ENCODE measurements at regions not wholly inside any gene's neighbourhood (a gene's known extent, or its start where the extent isn't known, plus 50 kb on each side); places are given as distances from the start of the nearest gene placed in this dataset.

DNA sequence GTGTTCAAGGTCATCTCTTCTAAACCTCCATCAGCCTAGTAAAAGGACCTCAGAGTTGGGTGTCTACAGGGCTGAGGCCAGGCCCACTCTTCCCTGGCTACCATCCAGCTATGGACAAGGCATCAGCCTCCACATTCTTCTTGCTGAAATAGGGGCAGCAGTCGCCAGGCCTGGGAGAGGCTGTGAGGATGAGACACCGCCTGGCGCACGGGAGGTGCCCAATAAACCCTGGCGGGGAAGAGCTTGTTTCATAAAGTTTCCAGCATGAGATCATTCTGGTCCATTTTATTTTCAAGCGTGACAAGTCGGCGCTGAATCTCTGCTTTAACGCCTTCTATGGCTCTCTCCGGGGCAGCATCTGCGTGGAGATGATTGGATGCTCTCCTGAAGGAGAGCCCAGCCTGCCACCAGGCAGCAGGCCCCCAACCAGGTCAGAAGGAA, 153.4 kb downstream of the OLFM1 start:
- Mint-ChIP-seq H3K9me3 (ENCODE audit: unreplicated experiment) (no peaks in the 10 kb centered on the region), H3K4me1 (ENCODE audit: low read depth, unreplicated experiment) (no peaks in the 10 kb centered on the region), H3K4me3 (ENCODE audit: unreplicated experiment) (no peak overlapping the region), H3K27ac (ENCODE audit: unreplicated experiment) (no peak overlapping the region), H3K36me3 (ENCODE audit: insufficient read depth, unreplicated experiment) (no peaks in the 10 kb centered on the region), H3K27me3 (ENCODE audit: insufficient read depth, unreplicated experiment) (peaks cover 18% of the 10 kb centered on the region)
- H3K9me3 ChIP-seq = no peaks in the 10 kb centered on the region
- ChIA-PET POLR2A (no interaction called here), CTCF (no interaction called here)
- H3K36me3 ChIP-seq (ENCODE audit: control insufficient read depth, insufficient read depth, low read length) = no peaks in the 10 kb centered on the region
- BruUV-seq (replicated peaks) = no TSS peak
- TF ChIP-seq, protein P1, sequence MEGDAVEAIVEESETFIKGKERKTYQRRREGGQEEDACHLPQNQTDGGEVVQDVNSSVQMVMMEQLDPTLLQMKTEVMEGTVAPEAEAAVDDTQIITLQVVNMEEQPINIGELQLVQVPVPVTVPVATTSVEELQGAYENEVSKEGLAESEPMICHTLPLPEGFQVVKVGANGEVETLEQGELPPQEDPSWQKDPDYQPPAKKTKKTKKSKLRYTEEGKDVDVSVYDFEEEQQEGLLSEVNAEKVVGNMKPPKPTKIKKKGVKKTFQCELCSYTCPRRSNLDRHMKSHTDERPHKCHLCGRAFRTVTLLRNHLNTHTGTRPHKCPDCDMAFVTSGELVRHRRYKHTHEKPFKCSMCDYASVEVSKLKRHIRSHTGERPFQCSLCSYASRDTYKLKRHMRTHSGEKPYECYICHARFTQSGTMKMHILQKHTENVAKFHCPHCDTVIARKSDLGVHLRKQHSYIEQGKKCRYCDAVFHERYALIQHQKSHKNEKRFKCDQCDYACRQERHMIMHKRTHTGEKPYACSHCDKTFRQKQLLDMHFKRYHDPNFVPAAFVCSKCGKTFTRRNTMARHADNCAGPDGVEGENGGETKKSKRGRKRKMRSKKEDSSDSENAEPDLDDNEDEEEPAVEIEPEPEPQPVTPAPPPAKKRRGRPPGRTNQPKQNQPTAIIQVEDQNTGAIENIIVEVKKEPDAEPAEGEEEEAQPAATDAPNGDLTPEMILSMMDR (IDR thresholded peaks at IDR 0.05; ENCODE audit: insufficient read depth in 1 of 2, low read depth in 1 of 2, low read length in 1 of 2, severe bottlenecking in 1 of 2, unreplicated experiment in 1 of 2) = no peak
- H3K4me1 ChIP-seq = peaks cover 8% of the 10 kb centered on the region; the same call in 1 of the 2 replicates
- no peaks in the 10 kb centered on the region for H3K27me3 ChIP-seq (replicated peaks; ENCODE audit: control insufficient read depth, insufficient read depth, low read length)
- DNase-seq = no peak
- intact Hi-C loops (cut with micrococcal nuclease; ENCODE audit: unreplicated experiment) = loop anchor here (10.0 kb wide), 1 partner anchor 104 kb away; no protein-coding TSS in a partner anchor
- H3K4me3 ChIP-seq (ENCODE audit: low read depth, low read length) = no peak overlapping the region

DNA sequence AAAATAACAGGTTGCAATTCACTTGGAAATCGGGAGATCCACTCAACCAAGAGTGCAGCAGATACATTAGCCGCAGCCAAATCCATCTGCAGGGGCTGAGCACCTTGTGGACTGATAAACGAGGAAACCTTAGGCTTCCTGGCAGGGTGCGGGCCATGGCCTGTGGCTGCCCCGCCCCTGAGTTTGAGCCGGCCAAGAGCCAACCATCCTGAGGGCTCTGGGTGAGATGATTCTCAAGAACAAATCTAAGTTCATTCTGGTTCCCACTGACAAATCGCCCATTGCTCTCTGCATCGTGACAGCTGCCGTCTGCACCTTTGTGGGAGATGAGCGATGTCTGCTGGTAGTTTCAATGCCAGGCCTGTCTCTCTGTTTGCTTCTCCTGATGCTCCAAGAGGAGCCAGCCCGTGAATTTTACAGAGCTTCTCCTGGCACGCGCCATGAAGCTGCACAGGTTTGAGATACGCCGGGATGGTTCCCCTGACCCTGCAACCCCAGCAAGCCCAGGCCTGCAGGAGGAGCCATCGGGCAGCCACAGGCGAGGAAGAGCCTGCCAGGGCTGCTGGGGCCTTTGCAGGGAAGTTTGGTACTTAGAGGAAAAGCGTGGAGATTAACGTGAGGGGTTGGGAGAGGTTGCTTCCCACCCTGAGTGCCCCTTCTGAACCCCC, 154.0 kb downstream of the OLFM1 start:
- H3K36me3 Mint-ChIP-seq (ENCODE audit: insufficient read depth, unreplicated experiment) = no peaks in the 10 kb centered on the region
- ChIA-PET POLR2A (no interaction called here), CTCF (no interaction called here)
- intact Hi-C loops (cut with micrococcal nuclease; ENCODE audit: unreplicated experiment) = loop anchor here (10.0 kb wide), 1 partner anchor 103 kb away; no protein-coding TSS in a partner anchor
- DNase-seq = peak in 1 of 2 experiments; percentile 15
- H3K9me3 Mint-ChIP-seq (ENCODE audit: unreplicated experiment) = no peaks in the 10 kb centered on the region
- Histone ChIP-seq H3K36me3 (ENCODE audit: control insufficient read depth, insufficient read depth, low read length) (no peaks in the 10 kb centered on the region), H3K4me3 (ENCODE audit: low read depth, low read length) (no peak overlapping the region), H3K9me3 (no peaks in the 10 kb centered on the region), H3K4me1 (peaks cover 8% of the 10 kb centered on the region; the same call in 1 of the 2 replicates), H3K27me3 (replicated peaks; ENCODE audit: control insufficient read depth, insufficient read depth, low read length) (no peaks in the 10 kb centered on the region)
- peaks cover 23% of the 10 kb centered on the region for H3K27me3 Mint-ChIP-seq (ENCODE audit: insufficient read depth, unreplicated experiment)
- no TSS peak for BruUV-seq (replicated peaks)
- TF ChIP-seq, protein P1 (IDR thresholded peaks at IDR 0.05; ENCODE audit: insufficient read depth in 1 of 2, low read depth in 1 of 2, low read length in 1 of 2, severe bottlenecking in 1 of 2, unreplicated experiment in 1 of 2) = peak in 1 of 2 experiments; percentile 21
- no peaks in the 10 kb centered on the region for H3K4me1 Mint-ChIP-seq (ENCODE audit: low read depth, unreplicated experiment)
- no peak overlapping the region for H3K4me3 Mint-ChIP-seq (ENCODE audit: unreplicated experiment)
- H3K27ac Mint-ChIP-seq (ENCODE audit: unreplicated experiment) = no peak overlapping the region

DNA sequence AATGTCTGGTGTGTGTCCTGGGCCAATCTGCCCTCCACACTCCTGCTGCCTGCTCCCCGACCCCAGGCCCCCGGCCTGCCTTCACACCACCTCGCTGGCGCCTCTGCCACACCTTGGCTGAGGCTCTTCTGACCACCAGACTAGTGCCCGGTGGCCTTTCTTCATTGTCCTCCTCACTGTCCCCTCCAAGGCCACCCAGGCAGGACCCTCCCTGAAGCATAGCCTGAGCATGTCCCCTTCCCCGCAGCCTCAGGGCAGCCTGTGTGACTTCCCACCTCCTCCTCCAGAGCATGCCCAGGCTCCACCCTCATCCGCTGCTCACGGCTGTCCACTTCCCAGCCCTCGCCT, 154.6 kb downstream of the OLFM1 start:
- TF ChIP-seq, protein P1 (IDR thresholded peaks at IDR 0.05; ENCODE audit: insufficient read depth in 1 of 2, low read depth in 1 of 2, low read length in 1 of 2, severe bottlenecking in 1 of 2, unreplicated experiment in 1 of 2) = no peak
- no TSS peak for BruUV-seq (replicated peaks)
- Histone ChIP-seq H3K27me3 (replicated peaks; ENCODE audit: control insufficient read depth, insufficient read depth, low read length) (no peaks in the 10 kb centered on the region), H3K4me3 (ENCODE audit: low read depth, low read length) (no peak overlapping the region), H3K36me3 (ENCODE audit: control insufficient read depth, insufficient read depth, low read length) (no peaks in the 10 kb centered on the region), H3K9me3 (no peaks in the 10 kb centered on the region), H3K4me1 (peaks cover 8% of the 10 kb centered on the region; the same call in 1 of the 2 replicates)
- ChIA-PET POLR2A (no interaction called here), CTCF (no interaction called here)
- H3K36me3 Mint-ChIP-seq (ENCODE audit: insufficient read depth, unreplicated experiment) = no peaks in the 10 kb centered on the region
- DNase-seq = no peak
- H3K4me1 Mint-ChIP-seq (ENCODE audit: low read depth, unreplicated experiment) = no peaks in the 10 kb centered on the region
- peaks cover 26% of the 10 kb centered on the region for H3K27me3 Mint-ChIP-seq (ENCODE audit: insufficient read depth, unreplicated experiment)
- H3K27ac Mint-ChIP-seq (ENCODE audit: unreplicated experiment) = no peak overlapping the region
- no peak overlapping the region for H3K4me3 Mint-ChIP-seq (ENCODE audit: unreplicated experiment)
- intact Hi-C loops (cut with micrococcal nuclease; ENCODE audit: unreplicated experiment) = loop anchor here (10.0 kb wide), 1 partner anchor 103 kb away; no protein-coding TSS in a partner anchor
- no peaks in the 10 kb centered on the region for H3K9me3 Mint-ChIP-seq (ENCODE audit: unreplicated experiment)

All from Caco-2 (cell line).